Keratinocyte (primary cell): ENCODE measurements at regions not wholly inside any gene's neighbourhood (a gene's known extent, or its start where the extent isn't known, plus 50 kb on each side); places are given as distances from the start of the nearest gene placed in this dataset.

Experiments
- DNase-seq: peaks from one replicate; pipeline ENCODE4 v3.0.0-alpha.2; 2011; ENCODE audit warnings: low read depth, missing footprints, low spot score
- FAIRE-seq: peaks from 2 replicates; lab custom pipeline; 2011; peaks lifted over from hg19 to GRCh38; lab: Jason Lieb, UNC
- H2AFZ ChIP-seq: 2 replicates; pipeline ENCODE4 v1.6.0; 2012; ENCODE audit warnings: low read length, control low read depth, inconsistent platforms; ENCODE audit not compliant: control insufficient read depth
- H3K27ac ChIP-seq: 2 replicates; pipeline ENCODE4 v1.5.1; 2011; ENCODE audit warnings: low read length; ENCODE audit not compliant: control insufficient read depth, insufficient read depth
- H3K27me3 ChIP-seq: 3 replicates; pipeline ENCODE4 v1.6.0; 2011; ENCODE audit warnings: low read length; ENCODE audit not compliant: control insufficient read depth, insufficient read depth; ENCODE audit errors: extremely low read depth
- H3K36me3 ChIP-seq, 2 experiments: 2 replicates in 1 of 2; 3 replicates in 1 of 2; pipeline ENCODE4 v1.5.1; 2011; ENCODE audit warnings: low read length in 2 of 2, mild to moderate bottlenecking in 1 of 2; ENCODE audit not compliant: control insufficient read depth in 2 of 2, insufficient read depth in 2 of 2; ENCODE audit errors: extremely low read depth in 1 of 2
- H3K4me1 ChIP-seq: 3 replicates; pipeline ENCODE4 v1.5.1; 2011; ENCODE audit warnings: low read length; ENCODE audit not compliant: control insufficient read depth, insufficient read depth; ENCODE audit errors: extremely low read depth
- H3K4me2 ChIP-seq: 3 replicates; pipeline ENCODE4 v1.6.0; 2011; ENCODE audit warnings: low read depth, low read length; ENCODE audit not compliant: control insufficient read depth, insufficient read depth; ENCODE audit errors: extremely low read depth
- H3K4me3 ChIP-seq, 3 experiments: fragments of 200-600 bp in 1 of 3; sonication (generic) in 1 of 3; 2 replicates in 2 of 3; 3 replicates in 1 of 3; pipeline ENCODE4 v1.5.1; 2011 to 2016; ENCODE audit warnings: low read length in 3 of 3, mild to moderate bottlenecking in 3 of 3, control low read depth in 2 of 3, inconsistent platforms in 1 of 3, low read depth in 1 of 3, mixed read lengths in 1 of 3, mixed run types in 1 of 3, moderate library complexity in 1 of 3; ENCODE audit not compliant: control insufficient read depth in 2 of 3, insufficient read depth in 2 of 3; ENCODE audit errors: extremely low read depth in 1 of 3
- H3K79me2 ChIP-seq: 2 replicates; pipeline ENCODE4 v1.6.0; 2012; ENCODE audit warnings: low read length; ENCODE audit not compliant: control insufficient read depth, insufficient read depth
- H3K9ac ChIP-seq: 3 replicates; pipeline ENCODE4 v1.6.0; 2011; ENCODE audit warnings: low read length; ENCODE audit not compliant: control insufficient read depth, insufficient read depth; ENCODE audit errors: extremely low read depth
- H3K9me1 ChIP-seq: 3 replicates; pipeline ENCODE4 v1.6.0; 2011; ENCODE audit warnings: low read length; ENCODE audit not compliant: control insufficient read depth, insufficient read depth; ENCODE audit errors: extremely low read depth
- H3K9me3 ChIP-seq: 2 replicates; pipeline ENCODE4 v1.5.1; 2012; ENCODE audit warnings: low read depth, low read length; ENCODE audit not compliant: control insufficient read depth
- H4K20me1 ChIP-seq: 3 replicates; pipeline ENCODE4 v1.6.0; 2011; ENCODE audit warnings: low read length; ENCODE audit not compliant: control insufficient read depth, insufficient read depth; ENCODE audit errors: extremely low read depth
- EZH2 ChIP-seq: IDR thresholded peaks from one replicate; pipeline ENCODE4 v1.6.1; 2012; ENCODE audit warnings: inconsistent platforms, mild to moderate bottlenecking, low read length, moderate library complexity
- dilution Hi-C: fragments of 300-500 bp; cut with MboI; formaldehyde crosslinking; loops from one replicate; pipeline ENCODE4 v1.7.0; 2020; ENCODE audit warnings: low sequenced_read_pairs; ENCODE audit not compliant: extremely low pct_ligation_motif_present
- TF ChIP-seq, protein P1 (sequence below), 3 experiments: IDR thresholded peaks in 1 of 3; conservative IDR thresholded peaks in 1 of 3; optimal IDR thresholded peaks in 1 of 3; 2 replicates in 2 of 3; 3 replicates in 1 of 3; pipeline versions ENCODE3 to v1.5.1; 2011; ENCODE audit warnings: low read length in 3 of 3, mild to moderate bottlenecking in 3 of 3, moderate library complexity in 2 of 3, control low read depth in 1 of 3, inconsistent platforms in 1 of 3; ENCODE audit not compliant: insufficient read depth in 2 of 3; ENCODE audit errors: extremely low read depth in 1 of 3

DNA sequence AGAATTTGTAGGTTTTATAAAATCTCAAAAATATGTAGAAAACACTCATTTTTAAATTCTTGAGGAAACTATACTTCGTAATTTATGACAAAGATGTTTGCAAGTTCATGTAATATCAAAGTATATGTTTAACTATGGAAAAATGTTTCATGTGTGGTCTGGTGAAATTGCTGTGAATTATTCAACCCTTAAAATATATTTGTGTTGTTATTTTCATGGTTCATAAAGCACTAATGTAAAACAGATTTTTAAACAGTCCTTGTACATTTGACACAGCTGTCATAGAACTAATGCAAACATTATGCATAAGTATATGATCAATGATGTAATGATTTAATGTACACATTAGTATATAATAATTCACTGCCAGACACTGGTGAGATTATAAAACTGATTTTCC is 83.1 kb upstream of the ARSJ start:
- Histone ChIP-seq H3K4me2 (no peak overlapping the region), H3K9me1 (no peaks in the 10 kb centered on the region), H3K4me1 (peaks cover 5% of the 10 kb centered on the region), H3K9me3 (no peaks in the 10 kb centered on the region), H3K27ac (no peak overlapping the region), H2AFZ (no peak overlapping the region), H4K20me1 (no peaks in the 10 kb centered on the region), H3K9ac (no peak overlapping the region), H3K4me3 (no peak overlapping the region), H3K79me2 (no peaks in the 10 kb centered on the region), H3K36me3 (no peaks in the 10 kb centered on the region), H3K27me3 (no peaks in the 10 kb centered on the region)
- FAIRE-seq (no peak), DNase-seq (no peak)
- TF ChIP-seq, protein P1, sequence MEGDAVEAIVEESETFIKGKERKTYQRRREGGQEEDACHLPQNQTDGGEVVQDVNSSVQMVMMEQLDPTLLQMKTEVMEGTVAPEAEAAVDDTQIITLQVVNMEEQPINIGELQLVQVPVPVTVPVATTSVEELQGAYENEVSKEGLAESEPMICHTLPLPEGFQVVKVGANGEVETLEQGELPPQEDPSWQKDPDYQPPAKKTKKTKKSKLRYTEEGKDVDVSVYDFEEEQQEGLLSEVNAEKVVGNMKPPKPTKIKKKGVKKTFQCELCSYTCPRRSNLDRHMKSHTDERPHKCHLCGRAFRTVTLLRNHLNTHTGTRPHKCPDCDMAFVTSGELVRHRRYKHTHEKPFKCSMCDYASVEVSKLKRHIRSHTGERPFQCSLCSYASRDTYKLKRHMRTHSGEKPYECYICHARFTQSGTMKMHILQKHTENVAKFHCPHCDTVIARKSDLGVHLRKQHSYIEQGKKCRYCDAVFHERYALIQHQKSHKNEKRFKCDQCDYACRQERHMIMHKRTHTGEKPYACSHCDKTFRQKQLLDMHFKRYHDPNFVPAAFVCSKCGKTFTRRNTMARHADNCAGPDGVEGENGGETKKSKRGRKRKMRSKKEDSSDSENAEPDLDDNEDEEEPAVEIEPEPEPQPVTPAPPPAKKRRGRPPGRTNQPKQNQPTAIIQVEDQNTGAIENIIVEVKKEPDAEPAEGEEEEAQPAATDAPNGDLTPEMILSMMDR (optimal IDR thresholded peaks at IDR 0.05 in 1 of 3, IDR thresholded peaks at IDR 0.05 in 1 of 3, conservative IDR thresholded peaks at IDR 0.05 in 1 of 3; ENCODE audit: extremely low read depth in 1 of 3, insufficient read depth in 2 of 3, low read length in 3 of 3): no peak
- no peak for TF ChIP-seq EZH2
- dilution Hi-C loops: no loop called here

DNA sequence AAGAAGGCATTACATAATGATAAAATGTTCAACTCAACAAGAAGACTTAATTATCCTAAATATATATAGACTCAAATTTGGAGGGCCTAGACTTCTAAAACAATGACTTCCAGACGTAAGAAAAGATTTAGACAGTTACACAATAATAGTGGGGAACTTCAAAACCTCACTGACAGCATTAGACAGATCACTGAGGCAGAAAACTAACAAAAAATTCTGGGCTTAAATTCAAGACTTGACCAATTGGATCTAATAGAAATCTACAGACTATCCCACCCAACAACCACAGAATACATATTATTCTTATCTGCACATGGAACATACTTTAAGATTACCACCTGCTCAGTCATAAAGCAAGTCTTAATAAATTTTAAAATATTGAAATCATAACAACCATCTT is 93.3 kb upstream of the ARSJ start:
- Histone ChIP-seq H3K4me1 (peaks cover 9% of the 10 kb centered on the region), H3K4me2 (no peak overlapping the region), H3K27me3 (no peaks in the 10 kb centered on the region), H4K20me1 (no peaks in the 10 kb centered on the region), H3K4me3 (no peak overlapping the region), H2AFZ (no peak overlapping the region), H3K36me3 (no peaks in the 10 kb centered on the region), H3K79me2 (no peaks in the 10 kb centered on the region), H3K9ac (no peak overlapping the region), H3K9me3 (no peaks in the 10 kb centered on the region), H3K9me1 (no peaks in the 10 kb centered on the region), H3K27ac (no peak overlapping the region)
- TF ChIP-seq, protein P1 (optimal IDR thresholded peaks at IDR 0.05 in 1 of 3, IDR thresholded peaks at IDR 0.05 in 1 of 3, conservative IDR thresholded peaks at IDR 0.05 in 1 of 3; ENCODE audit: extremely low read depth in 1 of 3, insufficient read depth in 2 of 3, low read length in 3 of 3): no peak
- TF ChIP-seq EZH2: no peak
- no peak for DNase-seq
- dilution Hi-C loops: no loop called here
- FAIRE-seq: no peak
